SU-DHL-6 (cell line): ENCODE measurements at regions not wholly inside any gene's neighbourhood (a gene's known extent, or its start where the extent isn't known, plus 50 kb on each side); places are given as distances from the start of the nearest gene placed in this dataset.

Experiments
- H2AFZ ChIP-seq: fragments of 200-600 bp; sonication (generic); 2 replicates; pipeline ENCODE4 v1.6.1; 2014; ENCODE audit warnings: low read depth, mild to moderate bottlenecking, moderate library complexity, mixed read lengths, antibody characterized with exemption, low read length; ENCODE audit not compliant: severe bottlenecking
- H3F3A ChIP-seq: fragments of 200-600 bp; shearing (Covaris generic); 2 replicates; pipeline ENCODE4 v1.6.0; 2016; ENCODE audit warnings: antibody characterized with exemption, mild to moderate bottlenecking; ENCODE audit not compliant: insufficient read depth
- H3K27ac ChIP-seq: fragments of 200-600 bp; sonication (generic); 2 replicates; pipeline ENCODE4 v1.5.1; 2016; ENCODE audit warnings: low read depth, mild to moderate bottlenecking, low read length, moderate library complexity, mixed read lengths
- H3K27me3 ChIP-seq: fragments of 200-600 bp; sonication (generic), shearing (Covaris generic); 2 replicates; pipeline ENCODE4 v1.6.0; 2014; ENCODE audit warnings: mild to moderate bottlenecking, low read length
- H3K36me3 ChIP-seq: fragments of 200-600 bp; sonication (generic); 2 replicates; pipeline ENCODE4 v1.6.1; 2014; ENCODE audit warnings: mild to moderate bottlenecking, low read length, mixed read lengths
- H3K4me2 ChIP-seq: fragments of 300-600, 200-600 bp; shearing (Covaris generic), sonication (generic); 2 replicates; pipeline ENCODE4 v1.6.0; 2014; ENCODE audit warnings: low read length, low read depth, mild to moderate bottlenecking; ENCODE audit not compliant: poor library complexity, severe bottlenecking
- H3K4me3 ChIP-seq: fragments of 200-600 bp; sonication (generic); 2 replicates; pipeline ENCODE4 v1.5.1; 2014; ENCODE audit warnings: antibody characterized with exemption, low read length, mild to moderate bottlenecking, mixed read lengths; ENCODE audit not compliant: insufficient read depth, poor library complexity, severe bottlenecking
- H3K79me2 ChIP-seq: fragments of 200-600 bp; sonication (generic); 2 replicates; pipeline ENCODE4 v1.6.1; 2014; ENCODE audit warnings: mild to moderate bottlenecking, low read length, moderate library complexity; ENCODE audit not compliant: insufficient read depth
- H3K9ac ChIP-seq: fragments of 200-600 bp; sonication (generic); 2 replicates; pipeline ENCODE4 v1.7.0; 2014; ENCODE audit warnings: mild to moderate bottlenecking, low read length
- H3K9me2 ChIP-seq: fragments of 200-600 bp; sonication (generic); replicated peaks from 2 replicates; pipeline ENCODE4 v1.6.1; 2014; ENCODE audit warnings: low read length; ENCODE audit not compliant: insufficient read depth
- H3K9me3 ChIP-seq: fragments of 200-600 bp; sonication (generic); 2 replicates; pipeline ENCODE4 v1.6.1; 2014; ENCODE audit warnings: low read length, mixed read lengths; ENCODE audit not compliant: insufficient read depth
- H4K20me1 ChIP-seq: fragments of 200-600 bp; sonication (generic); 2 replicates; pipeline ENCODE4 v1.6.1; 2014; ENCODE audit warnings: low read depth, mild to moderate bottlenecking, antibody characterized with exemption, low read length, moderate library complexity, mixed read lengths
- EZH2phosphoT487 ChIP-seq: fragments of 200-600 bp; sonication (generic), shearing (Covaris generic); conservative IDR thresholded peaks from 2 replicates; pipeline ENCODE4 v1.6.1; 2018; ENCODE audit warnings: mild to moderate bottlenecking, antibody characterized with exemption, low read length, moderate library complexity, mixed read lengths
- TF ChIP-seq, protein P1 (sequence below): fragments of 200-600 bp; sonication (generic); IDR thresholded peaks from one replicate; pipeline ENCODE4 v1.5.1; 2017; ENCODE audit warnings: antibody characterized with exemption, mild to moderate bottlenecking, low read length, moderate library complexity; ENCODE audit not compliant: insufficient read depth, poor library complexity, severe bottlenecking

DNA sequence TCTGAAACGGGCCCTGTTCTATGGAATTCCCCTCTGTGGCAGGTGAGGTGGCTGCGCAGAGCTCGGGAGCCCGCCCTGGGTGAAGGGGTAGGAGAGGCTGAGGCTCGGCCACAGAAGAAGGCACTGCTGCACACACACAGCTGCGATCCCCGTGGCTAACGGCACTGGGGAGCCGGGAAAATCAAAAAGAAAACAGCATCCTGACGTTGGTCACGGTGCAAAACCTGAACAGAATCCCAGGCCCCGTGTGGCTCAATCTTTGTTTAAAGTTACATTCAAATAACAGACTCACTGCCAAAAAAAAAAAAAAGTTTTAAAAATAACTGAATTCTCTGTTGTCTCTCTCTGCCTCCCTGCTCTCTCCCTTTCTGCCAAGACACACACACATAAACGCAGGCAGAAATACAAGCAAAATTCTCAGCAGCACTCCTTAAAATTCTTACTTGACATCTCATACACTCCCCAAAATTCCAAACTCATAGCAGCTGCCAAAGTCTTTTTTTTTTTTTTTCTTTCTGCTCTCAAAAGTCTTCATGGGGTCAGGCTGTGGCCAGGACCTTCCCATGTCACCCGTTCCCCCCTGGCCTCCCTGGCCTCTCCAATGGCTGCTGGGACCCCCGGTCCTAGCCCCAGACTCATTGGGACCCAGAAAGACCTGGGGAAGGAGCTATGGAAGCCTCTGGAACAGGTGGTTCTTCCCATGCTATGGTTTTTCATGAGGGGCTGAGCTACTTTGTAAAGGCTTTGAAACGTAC is 248.8 kb downstream of the TTLL2 start:
- Histone ChIP-seq H4K20me1 (no peaks in the 10 kb centered on the region), H3K9me2 (no peaks in the 10 kb centered on the region), H3K36me3 (no peaks in the 10 kb centered on the region), H3K9ac (no peak overlapping the region), H2AFZ (no peak overlapping the region), H3K4me2 (no peak overlapping the region), H3F3A (no peaks in the 10 kb centered on the region), H3K27ac (no peak overlapping the region), H3K79me2 (no peaks in the 10 kb centered on the region), H3K9me3 (no peaks in the 10 kb centered on the region), H3K27me3 (no peaks in the 10 kb centered on the region), H3K4me3 (no peak overlapping the region)
- TF ChIP-seq, protein P1, sequence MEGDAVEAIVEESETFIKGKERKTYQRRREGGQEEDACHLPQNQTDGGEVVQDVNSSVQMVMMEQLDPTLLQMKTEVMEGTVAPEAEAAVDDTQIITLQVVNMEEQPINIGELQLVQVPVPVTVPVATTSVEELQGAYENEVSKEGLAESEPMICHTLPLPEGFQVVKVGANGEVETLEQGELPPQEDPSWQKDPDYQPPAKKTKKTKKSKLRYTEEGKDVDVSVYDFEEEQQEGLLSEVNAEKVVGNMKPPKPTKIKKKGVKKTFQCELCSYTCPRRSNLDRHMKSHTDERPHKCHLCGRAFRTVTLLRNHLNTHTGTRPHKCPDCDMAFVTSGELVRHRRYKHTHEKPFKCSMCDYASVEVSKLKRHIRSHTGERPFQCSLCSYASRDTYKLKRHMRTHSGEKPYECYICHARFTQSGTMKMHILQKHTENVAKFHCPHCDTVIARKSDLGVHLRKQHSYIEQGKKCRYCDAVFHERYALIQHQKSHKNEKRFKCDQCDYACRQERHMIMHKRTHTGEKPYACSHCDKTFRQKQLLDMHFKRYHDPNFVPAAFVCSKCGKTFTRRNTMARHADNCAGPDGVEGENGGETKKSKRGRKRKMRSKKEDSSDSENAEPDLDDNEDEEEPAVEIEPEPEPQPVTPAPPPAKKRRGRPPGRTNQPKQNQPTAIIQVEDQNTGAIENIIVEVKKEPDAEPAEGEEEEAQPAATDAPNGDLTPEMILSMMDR, result no peak
- TF ChIP-seq EZH2phosphoT487, result no peak

DNA sequence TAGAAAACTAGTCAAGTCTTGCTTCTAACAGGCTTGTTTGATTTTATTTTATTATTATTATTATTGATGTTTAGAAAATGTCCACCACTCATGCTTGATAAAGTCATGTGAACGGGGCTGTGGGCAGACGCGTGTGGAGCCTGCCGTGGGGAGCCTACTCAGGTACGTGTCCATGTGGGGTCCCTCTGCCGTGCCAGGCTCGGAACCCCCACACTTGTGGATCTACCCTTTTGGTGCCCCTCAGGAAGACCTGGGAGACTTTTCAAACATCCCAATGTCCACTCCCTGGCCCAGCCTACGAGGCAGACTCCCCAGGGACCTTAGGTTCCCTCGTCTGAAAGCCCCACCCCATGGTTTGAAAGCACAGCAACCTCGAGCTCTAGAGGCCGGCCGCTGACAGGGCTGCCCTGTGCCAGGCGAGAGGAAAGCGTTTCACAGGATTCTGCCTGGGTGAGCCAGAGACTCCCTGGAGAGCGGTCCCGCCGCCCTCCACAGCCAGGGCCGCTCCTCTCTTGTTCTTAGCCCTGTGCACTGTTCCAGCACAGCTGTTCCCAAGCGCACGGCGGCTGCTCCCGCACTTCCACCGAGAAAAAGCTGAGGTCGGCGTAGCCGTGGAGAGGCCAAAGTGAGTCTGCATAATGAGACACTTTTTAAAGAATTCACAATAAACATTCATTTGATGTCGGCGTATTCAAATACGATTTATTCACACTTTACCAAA is 249.7 kb downstream of the TTLL2 start:
- no peaks in the 10 kb centered on the region for H3F3A ChIP-seq
- no peaks in the 10 kb centered on the region for H4K20me1 ChIP-seq
- TF ChIP-seq, protein P1, result no peak
- no peak for TF ChIP-seq EZH2phosphoT487
- no peaks in the 10 kb centered on the region for H3K27me3 ChIP-seq
- H3K9me3 ChIP-seq, result no peaks in the 10 kb centered on the region
- no peaks in the 10 kb centered on the region for H3K79me2 ChIP-seq
- H3K4me2 ChIP-seq, result no peak overlapping the region
- H3K36me3 ChIP-seq, result no peaks in the 10 kb centered on the region
- H3K9me2 ChIP-seq, result no peaks in the 10 kb centered on the region
- no peak overlapping the region for H2AFZ ChIP-seq
- H3K27ac ChIP-seq, result no peak overlapping the region
- no peak overlapping the region for H3K9ac ChIP-seq
- H3K4me3 ChIP-seq, result no peak overlapping the region

DNA sequence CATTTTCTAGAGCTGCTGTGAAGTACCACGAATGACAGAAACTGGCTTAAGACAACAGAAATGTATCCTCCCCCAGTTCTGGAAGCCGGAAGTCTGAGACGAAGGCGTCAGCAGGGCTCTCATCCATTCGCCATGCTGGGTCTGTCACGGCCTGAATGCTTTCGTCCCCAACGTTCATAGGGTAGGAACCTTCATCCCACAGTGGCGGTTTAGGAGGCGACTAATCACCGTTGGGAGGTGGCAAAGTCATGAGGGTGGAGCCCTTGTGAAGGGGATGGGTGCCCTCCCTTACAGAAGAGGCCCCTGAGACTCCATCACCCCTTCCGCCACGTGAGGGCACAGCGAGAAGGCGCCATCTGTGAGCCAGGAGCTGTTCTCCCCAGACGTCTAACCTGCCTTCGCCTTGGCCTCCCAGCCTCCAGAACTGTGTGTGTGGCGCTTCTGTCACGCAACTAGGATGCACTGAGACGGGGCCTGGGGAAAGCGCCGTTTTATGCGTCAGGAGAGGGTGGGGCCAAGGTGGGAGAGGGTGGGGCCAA is 250.3 kb downstream of the TTLL2 start:
- TF ChIP-seq, protein P1, result no peak
- TF ChIP-seq EZH2phosphoT487, result no peak
- no peaks in the 10 kb centered on the region for H3K27me3 ChIP-seq
- no peak overlapping the region for H3K4me3 ChIP-seq
- H3F3A ChIP-seq, result no peaks in the 10 kb centered on the region
- no peak overlapping the region for H2AFZ ChIP-seq
- H3K9me3 ChIP-seq, result no peaks in the 10 kb centered on the region
- no peak overlapping the region for H3K27ac ChIP-seq
- H3K9me2 ChIP-seq, result no peaks in the 10 kb centered on the region
- no peak overlapping the region for H3K4me2 ChIP-seq
- no peaks in the 10 kb centered on the region for H4K20me1 ChIP-seq
- no peak overlapping the region for H3K9ac ChIP-seq
- H3K79me2 ChIP-seq, result no peaks in the 10 kb centered on the region
- no peaks in the 10 kb centered on the region for H3K36me3 ChIP-seq
